GM19043 (cell line): ENCODE measurements at regions not wholly inside any gene's neighbourhood (a gene's known extent, or its start where the extent isn't known, plus 50 kb on each side); places are given as distances from the start of the nearest gene placed in this dataset.
"Not testable (repeated sequence)": the region's sequence is repeated elsewhere in the genome, so short reads cannot be mapped to it uniquely, and the experiment has no call there.

Experiments
- ATAC-seq: cut with Tn5 transposase; IDR thresholded peaks from one replicate; pipeline ENCODE4 v1.9.1; 2021; ENCODE audit warnings: low read depth; ENCODE audit not compliant: unreplicated experiment

DNA sequence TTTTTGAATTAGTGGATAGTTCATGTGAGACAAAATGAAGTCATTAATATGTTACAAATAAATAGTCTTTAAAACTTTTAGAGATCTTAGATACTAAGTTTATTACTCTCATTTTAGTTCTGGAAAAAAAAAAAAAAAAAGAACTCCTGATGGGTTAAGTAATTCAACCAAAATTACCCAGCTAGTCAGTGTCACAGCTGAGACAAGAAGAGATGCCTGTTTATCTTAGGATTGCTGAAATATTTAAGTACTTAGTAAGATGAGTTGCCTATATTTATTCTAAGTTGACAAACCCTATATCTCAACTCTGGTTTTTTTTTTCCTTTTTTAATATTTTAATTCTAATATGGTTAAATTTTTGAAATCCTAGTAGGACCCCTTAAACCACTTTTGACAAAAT lies 781.0 kb upstream of the LRRN3 start:
- ATAC-seq, result no peak

DNA sequence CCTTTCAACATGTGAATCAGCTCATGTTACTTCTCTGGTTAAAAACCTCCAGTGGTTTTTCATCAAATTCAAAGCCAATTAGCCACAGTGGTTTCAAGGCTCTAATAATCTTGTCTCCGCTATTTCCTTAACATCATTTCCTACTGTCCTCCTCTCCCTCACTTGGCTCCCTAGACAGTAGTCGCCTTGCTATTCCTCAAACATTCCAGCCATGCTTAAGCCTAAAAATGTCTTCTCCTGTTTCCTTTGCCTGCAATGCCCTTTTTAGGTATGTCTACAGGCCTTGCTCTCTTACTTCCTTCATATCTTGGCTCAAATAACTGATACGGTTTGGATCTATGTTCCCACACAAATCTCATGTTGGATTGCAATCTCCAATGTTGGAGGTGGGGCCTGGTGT lies 779.4 kb upstream of the LRRN3 start:
- no peak for ATAC-seq

GRCh38 chr7:110317541-110318265 lies 773.2 kb upstream of the LRRN3 start:
- ATAC-seq, result no peak

DNA sequence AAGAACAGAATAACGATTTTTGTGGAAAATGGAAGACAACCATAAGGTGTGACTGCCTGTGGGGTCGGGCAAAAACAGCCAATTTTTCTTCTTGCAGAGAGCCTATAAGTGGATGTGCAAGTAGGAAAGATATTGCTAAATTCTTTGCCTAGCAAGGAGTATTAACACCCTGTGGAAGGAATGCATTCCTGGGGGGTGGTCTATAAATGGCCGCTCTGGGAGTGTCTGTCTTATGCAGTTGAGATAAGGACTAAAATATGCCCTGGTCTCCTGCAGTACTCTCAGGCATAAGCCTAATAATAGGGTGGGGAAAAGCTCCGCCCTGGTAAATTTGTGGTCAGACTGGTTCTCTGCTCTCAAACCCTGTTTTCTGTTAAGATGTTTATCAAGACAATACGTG lies 770.6 kb upstream of the LRRN3 start:
- not testable (repeated sequence) for ATAC-seq

- no peak for ATAC-seq
These were observed 768.1 kb upstream of the LRRN3 start for GRCh38 chr7:110322796-110323195.

DNA sequence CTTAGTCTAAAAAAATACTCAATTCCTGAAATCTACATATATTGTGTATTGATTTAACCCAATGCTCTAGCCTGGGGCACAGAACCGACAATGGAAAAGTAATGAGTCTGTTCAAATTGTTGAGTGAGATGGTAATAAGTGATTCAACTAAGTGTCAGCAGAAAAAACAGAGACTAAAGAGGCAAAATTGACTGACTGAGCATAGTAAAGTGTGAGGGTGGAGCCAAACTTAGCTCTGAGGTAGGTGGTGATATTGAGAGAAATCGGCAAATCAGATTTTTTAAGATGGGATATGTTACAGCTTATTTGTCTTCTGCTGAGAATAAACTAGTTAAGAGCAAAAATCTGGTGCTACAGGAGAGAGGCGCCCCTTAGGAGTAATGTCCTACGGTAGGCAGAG lies 764.0 kb upstream of the LRRN3 start:
- no peak for ATAC-seq

- ATAC-seq, result no peak
These were observed 754.5 kb upstream of the LRRN3 start for GRCh38 chr7:110336423-110336822.

GRCh38 chr7:110337646-110338045 lies 753.3 kb upstream of the LRRN3 start:
- no peak for ATAC-seq

- ATAC-seq, result no peak
These were observed 743.8 kb upstream of the LRRN3 start for GRCh38 chr7:110347081-110347480.

DNA sequence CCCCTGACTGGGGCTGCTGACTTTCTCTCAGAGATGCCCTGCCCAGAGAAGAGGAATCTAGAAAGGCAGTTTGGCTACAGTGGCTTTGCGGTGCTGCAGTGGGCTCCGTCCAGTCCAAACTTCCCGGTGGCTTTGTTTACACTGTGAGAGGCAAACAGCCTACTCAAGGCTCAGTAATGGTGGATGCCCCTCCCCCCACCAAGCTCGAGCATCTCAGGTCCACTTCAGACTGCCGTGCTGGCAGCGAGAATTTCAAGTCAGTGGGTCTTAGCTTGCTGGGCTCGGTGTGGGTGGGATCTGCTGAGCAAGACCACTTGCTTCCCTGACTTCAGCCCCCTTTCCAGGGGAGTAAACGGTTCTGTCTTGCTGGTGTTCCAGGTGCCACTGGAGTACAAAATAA lies 734.5 kb upstream of the LRRN3 start:
- no peak for ATAC-seq

- no peak for ATAC-seq
These were observed 732.9 kb upstream of the LRRN3 start for GRCh38 chr7:110358028-110358427.

DNA sequence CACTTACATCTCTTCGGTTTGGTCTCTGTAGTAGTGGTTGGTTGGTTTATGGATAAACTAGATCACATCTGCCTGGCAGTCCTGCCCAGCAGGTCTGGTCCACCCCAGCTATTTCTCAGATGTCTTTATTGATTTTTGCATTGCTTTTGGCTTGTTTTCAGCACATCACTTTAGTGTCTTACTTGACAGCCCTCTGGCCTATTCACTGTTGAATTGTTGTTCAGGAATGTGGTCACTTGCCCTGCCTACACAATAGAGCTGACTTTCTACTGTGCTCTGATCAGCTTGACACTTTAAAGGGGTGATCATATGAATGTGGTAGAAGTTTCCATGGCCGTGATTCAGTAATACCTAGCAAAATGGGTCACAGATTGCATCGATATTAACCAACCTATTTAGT lies 719.2 kb upstream of the LRRN3 start:
- no peak for ATAC-seq

- ATAC-seq, result no peak
These were observed 718.2 kb upstream of the LRRN3 start for GRCh38 chr7:110372685-110373084.

DNA sequence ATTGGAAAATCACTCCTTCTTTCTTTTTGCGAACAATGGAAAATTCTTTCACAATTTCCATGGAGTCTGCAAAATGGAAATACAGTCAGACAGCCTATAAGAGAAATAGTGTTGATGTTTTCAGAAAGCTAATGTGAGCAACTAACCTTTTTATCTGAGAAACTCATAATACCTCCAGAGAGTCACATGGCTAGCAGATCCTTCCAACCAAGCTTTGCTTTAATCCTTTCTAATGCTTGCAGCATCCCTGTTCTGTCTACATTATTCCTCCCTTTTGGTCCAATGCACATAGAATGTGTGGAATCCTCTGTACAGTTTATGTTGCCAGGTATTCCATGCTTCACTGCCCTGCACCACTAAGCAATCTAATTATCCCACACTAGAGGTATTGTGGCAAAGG lies 717.5 kb upstream of the LRRN3 start:
- no peak for ATAC-seq

DNA sequence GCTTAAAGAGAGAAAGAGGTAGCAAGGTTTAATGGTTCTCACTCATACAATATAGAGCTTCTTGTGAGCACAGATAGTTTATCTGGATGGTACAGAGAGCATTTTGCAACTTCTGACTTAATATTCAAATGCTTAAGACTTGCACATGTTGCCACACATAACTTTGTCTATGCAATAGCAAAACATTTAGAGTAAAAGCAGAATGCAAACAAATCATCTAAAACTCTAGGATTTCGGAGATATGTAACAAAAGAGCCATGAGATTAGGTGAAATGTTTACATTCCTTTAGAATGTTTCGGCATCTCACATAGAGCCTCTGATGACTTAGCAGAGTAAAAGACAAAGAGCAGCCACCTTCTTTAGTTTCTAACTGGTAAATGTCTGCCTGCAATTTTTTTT lies 717.1 kb upstream of the LRRN3 start:
- ATAC-seq, result no peak

- ATAC-seq, result no peak
These were observed 715.9 kb upstream of the LRRN3 start for GRCh38 chr7:110375068-110375467.

DNA sequence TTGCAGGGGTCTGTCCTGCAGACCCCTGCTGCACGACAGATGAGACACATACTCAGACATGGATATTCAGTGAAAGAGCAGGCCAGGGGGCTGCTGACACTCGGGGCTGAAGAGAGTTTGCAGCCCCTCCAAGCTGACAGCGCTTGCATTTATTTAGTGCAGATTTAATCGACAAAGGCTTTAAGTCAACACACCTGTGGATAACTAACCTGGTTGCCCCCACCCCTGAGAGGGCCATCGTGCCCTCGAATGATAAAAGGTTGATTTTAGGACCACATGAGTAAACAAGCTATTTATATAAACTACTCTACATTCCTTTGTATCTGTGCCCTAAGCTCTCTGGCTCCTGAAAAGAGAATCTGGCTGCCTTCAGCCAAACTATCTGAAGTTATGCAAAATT lies 708.2 kb upstream of the LRRN3 start:
- ATAC-seq, result no peak

- no peak for ATAC-seq
These were observed 704.9 kb upstream of the LRRN3 start for GRCh38 chr7:110386006-110386405.

- ATAC-seq, result no peak
These were observed 704.0 kb upstream of the LRRN3 start for GRCh38 chr7:110386913-110387312.

GRCh38 chr7:110387689-110388088 lies 703.2 kb upstream of the LRRN3 start:
- ATAC-seq, result no peak

- no peak for ATAC-seq
These were observed 702.5 kb upstream of the LRRN3 start for GRCh38 chr7:110388457-110388856.

DNA sequence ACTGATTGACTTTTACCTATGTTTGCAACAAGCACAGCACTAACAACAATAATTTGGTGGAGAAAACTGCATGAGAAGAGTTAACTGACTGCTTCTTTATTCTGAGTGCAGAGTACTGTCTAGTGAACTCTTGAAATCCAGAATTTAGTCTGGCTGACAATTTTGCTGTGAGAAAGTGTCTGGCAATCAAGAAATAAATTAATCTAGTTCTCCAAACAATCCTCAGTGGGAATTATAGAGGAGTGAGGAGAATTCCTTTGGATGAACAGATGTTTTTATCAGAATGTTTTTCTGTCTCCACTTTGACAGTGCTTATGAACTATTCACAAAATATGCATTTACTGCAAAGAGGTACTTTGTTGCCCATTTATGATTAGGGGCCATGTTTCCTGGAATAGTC lies 694.9 kb upstream of the LRRN3 start:
- ATAC-seq, result no peak
